Fibroblast of skin of abdomen (primary cell): ENCODE measurements at regions not wholly inside any gene's neighbourhood (a gene's known extent, or its start where the extent isn't known, plus 50 kb on each side); places are given as distances from the start of the nearest gene placed in this dataset.
A peak's percentile ranks its signal among the peaks of the same experiment; 100 is the strongest.

Experiments
- DNase-seq: peaks from one replicate; pipeline ENCODE4 v3.0.0-alpha.2; 2013

DNA sequence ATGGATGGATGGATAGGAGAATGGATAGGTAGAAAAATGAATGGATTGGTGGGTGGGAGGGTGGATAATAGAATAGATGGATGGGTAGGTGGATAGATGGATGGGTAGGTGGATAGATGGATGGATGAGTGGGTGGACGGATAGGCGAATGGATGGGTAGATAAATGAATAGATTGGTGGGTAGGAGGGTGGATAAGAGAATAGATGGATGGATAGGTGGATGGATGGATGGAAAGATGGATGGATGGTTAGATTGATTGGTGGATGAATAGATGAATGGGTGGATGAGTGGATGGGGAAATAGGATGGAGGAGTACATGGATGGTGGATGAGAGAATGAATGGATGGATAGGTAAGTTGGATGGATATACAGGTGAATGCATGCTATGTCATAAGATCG is 110.5 kb downstream of the CEBPB start:
- no peak for DNase-seq

DNA sequence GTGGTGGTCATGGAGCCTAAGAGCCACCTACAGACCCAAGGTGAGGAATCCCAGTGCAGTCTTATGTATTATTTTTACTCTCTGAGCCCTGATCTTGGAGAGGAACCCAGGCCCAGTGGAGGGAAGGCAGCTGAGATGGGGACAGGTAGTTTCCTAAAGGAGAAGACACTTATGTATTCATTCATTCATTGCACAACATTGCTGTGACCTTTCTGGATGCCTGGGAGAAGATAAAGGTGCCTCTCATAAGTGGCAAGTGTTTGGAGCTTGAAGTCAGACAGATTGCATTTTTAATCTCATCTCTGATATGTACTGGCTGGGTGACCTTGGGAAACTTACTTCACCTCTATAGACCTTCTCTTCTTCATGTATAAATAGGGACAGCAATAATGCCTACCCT is 111.1 kb downstream of the CEBPB start:
- DNase-seq = no peak

DNA sequence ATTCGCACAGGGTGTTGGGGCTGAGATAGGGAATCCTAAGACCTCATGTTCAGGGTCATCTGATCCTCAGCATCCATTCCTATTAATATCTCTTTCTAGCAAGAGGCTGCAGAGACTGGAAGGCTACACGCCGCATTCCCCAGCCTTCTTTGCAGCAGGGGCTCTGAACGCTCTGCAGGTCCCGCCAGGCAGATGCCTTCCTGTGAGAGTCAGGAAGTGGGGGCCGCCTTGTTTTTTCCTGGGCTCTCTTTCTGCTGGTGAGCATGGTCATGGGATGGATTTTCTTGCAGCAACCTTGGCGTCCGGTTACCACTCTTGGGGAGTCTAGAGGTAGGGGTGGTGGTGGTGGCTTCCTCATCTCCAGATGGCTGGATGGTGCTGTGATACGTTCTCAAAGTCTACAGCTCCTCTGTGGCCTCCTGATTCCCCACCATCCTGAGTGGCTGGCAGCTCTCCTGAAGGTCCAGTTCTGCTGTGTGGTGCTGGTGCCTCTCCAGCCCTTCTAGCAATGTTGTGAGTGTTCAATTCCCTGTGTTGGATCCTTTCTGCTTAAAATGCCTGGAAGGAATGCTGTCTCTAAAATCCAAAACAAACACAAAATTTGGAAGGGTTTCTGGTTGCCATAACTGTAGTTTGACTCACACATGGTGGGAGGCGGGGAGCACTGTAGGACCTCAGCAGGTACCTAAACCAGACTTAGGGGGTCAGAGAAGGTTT is 111.9 kb downstream of the CEBPB start:
- no peak for DNase-seq

DNA sequence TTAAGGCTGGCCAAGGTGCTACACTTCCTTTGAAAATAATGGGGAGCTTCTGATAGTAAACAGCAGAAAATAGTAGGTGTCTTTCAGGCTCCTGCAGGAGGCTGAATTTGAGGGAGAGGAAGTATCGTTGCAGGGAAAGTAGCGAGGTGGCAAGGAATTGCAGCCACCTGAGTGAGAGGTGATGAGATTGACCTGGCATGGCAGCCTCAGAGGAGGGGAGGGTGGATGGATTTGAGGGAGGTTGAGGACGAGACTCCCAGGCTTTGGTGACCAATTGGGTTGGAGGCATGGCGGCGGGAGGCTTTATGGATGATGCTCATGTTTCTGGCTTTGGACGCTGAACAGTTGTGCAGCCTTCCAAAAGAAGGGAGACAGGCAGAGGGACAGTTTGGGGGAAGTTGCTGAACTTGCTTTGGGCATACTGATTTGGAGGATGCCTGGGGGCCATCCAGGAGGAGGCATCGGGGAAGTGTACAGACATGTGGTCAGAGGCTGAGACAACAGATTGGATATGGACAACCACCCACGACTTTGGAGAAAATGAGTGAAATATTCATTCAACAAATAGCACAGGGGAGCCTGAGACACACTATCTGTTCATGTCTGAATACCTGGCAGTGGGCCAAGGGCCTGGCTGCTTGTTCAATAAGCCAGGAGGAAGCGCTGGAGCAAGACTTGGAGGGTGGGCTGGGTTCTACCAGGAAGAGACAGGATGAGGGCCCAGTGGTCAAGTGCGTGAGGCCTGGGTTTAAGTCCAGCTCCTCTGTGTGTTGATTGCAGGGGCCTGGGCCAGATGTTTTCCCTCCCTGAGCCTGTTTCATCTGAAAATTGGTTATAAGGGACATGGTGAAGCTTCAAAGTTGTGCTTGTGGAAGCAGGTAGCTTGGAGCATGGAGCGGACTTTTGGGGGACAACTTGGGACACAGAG is 113.2 kb downstream of the CEBPB start:
- DNase-seq = peak; percentile 92

DNA sequence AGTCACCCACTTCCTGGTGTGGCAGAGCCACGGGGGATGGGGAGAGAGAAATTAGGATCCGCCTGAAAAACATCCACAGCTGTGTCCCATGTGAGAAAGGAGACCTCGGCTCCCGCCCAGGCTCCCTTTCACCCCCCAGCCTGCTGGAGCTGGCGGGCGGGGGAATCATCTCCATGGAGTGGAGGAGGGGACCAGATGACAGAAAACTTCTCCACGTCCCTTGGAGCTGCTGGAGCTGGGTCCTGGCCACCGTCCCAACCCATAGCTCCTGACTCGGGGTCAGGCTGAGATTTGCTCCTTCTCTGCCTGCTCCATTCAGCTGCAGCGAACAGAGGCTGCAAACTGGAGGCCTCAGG is 113.8 kb downstream of the CEBPB start:
- peak; percentile 97 for DNase-seq

DNA sequence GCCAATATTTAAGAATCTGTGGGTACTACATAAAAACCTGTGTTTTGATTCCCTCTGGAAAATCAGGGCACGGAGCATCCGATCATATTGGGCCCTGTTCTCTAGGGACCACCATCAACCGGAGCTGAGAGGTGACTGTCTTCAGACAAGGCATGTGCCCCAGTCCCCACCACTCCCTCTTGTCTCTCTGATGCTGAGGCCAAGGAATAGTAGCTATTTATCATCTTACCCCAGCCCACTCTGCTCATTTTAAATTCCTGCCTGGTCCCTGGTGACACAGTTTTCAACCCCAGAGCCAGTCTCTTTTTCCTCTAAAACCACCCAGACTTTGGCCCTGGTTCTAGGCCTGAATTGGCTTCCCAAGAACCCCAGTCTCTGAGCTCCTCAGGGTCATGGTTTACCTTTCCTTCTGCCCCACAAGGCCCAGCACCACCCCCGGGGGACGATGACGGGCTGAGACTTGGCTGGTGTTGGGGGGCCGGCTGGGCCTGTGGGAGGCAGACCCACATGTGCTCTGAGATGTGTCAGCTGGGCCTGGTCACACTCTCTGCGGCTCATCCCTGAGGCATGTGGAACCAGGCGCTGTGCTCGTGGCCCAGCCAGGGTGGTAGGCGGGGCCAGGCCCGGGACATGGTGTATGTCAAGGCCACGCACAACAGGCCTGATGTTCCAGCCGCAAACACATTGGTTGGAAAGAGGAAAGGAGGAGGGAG is 114.4 kb downstream of the CEBPB start:
- peak; percentile 97 for DNase-seq

DNA sequence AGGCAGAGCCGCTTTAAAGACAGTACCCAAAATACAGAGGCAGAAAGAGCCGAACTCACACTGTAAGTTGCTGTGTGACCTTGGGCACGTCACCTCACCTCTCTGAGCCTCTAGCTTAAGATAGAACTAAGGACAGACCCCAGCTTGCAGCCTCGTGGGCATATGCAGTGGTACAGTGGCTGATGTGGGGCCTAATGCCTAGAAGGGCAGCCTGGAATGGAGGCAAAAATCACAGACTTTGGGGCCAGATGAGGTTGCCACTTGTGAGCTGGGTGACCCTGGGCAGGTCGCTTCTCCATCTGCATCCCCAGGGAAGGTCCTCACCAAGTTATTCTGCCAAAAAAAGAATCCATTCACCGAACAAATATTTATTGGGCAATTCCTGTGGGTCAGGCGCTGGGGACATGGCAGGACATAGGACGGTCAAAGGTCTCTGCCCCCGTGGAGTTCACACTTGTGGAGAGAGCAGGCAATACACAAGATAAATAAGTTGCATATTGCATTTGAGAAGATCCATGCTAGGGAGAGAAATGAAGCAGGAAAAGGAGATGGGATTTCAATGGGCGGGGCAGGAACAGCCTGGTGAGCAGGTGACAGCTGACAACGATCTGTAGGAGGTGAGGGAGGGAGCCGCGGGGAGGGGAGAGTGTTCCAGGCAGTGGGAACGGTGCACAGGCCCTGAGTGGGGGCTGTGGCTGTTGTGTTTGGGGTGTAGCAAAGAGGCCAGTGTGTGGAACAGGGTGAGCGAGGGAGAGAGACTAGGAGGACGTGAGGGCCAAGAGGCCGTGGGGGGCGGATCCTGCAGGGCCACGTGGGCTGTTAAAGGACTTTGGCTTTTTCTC is 115.2 kb downstream of the CEBPB start:
- DNase-seq = no peak

DNA sequence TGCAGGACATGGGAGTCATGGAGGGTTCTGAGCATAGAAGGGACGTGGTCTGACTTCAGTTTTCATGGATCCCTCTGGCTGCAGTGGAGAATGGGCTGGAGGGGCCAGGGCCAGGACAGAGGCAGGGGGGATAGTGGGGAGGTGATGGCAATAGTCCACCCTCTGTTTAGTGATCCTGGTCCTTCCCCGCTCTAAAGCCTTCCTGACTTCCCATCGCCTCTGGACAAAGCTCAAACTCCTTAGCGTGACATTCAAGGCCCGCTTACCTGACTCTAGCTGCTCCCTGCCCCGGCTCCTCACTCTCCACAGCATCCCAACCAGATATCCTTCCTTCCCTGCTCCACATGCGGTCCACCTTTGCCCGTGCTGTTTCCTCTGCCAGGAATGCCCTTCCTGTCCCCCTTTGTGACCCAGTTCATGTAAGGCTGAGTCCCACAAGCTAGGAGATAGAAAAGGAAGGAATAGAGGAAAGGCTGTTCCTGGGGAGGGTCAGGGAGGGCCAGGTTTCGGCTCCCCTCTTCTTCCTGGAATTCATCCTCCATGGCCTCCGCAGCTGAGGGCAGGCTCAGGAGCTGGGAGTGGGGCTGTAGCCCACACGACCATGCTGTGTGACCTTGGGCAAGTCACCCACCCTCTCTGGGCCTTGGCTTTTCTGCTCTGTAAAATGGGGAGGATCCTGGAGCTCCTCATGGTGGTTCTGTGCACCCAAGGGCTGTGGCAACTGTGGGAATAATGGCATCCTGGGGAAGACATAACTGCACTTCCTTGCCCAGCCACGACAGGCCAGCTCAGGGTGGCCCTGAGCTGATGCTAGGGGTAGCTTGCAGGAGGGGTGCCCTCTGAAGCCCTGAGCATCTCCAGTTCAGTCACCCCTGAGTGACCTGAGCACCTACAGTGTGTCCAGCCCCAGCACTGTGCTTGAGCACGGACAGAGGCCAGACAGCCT is 116.1 kb downstream of the CEBPB start:
- no peak for DNase-seq

DNA sequence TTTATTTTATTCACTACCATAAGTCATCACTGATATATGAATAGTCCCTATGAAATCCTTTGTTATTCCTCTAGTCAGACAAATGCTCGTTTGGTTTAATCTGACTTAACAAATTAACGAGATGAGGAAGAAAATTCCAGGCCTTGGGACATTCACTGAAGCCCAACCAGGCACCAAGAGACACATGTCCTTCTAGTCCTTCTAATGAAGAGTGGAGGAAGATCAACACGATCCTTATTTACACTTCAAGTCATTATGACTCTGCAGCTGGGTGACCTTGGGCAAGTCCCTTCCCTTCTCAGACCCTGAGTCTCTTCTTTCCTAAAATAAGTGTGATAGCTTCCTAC is 117.5 kb downstream of the CEBPB start:
- DNase-seq = no peak

DNA sequence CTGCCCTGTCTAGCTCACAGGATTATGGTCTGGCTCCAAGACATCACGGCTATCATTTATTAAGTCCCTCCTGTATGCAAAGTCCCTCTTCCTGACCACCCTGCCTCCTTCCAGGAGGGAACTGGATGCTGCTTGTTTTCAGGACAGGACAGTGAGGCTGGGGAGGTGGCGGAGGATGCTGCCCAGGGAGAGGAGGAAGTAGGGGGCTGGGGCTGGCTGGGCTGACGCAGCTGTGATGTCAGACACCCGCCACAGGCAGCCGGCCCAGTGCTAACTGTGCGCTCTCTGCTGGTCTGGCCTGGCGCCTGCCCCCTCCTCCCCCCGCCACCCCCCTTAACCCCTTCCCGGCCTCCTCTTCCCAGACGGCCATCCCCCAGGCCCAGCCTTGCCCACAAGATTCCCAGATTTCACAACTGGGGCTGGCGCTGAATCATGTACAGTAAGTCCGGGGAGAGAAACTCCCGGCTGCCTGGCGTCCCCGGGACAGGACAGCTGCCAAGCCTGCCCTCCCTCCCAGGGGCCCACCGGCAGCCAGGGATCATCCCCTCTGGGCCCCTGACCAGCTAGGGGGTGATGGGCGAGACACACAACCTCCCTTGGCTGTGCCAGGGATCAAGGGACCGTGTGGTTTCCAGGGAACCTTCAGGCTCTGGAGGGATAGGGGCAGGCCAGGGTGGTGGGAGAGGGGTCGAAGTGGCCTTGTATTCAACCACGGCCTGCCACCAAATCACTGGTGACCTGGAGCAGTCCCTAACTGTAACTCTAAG is 118.1 kb downstream of the CEBPB start:
- peak; percentile 99 for DNase-seq

DNA sequence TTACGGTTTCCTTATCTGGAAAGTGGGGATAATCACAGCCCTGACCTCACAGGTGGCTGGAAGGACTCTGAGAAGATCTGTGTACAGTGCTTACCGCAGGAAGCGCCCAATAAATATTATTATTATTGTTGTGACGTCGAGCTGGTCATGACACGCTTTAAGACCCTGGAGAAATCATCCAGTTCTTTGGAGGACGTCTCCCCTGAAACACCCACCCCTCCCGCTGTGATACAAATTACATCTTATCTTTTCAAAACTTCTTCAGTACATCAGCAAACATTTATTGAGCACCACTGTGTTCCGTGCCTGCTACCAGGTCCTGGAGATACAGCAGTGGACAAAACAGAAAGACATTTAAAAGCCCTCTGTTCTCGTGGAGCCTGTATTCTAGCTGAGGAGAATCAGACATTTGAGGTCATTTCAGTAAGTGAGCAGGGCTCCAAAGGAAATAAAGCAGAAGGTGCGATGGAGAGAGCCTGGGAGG is 118.7 kb downstream of the CEBPB start:
- DNase-seq = no peak

DNA sequence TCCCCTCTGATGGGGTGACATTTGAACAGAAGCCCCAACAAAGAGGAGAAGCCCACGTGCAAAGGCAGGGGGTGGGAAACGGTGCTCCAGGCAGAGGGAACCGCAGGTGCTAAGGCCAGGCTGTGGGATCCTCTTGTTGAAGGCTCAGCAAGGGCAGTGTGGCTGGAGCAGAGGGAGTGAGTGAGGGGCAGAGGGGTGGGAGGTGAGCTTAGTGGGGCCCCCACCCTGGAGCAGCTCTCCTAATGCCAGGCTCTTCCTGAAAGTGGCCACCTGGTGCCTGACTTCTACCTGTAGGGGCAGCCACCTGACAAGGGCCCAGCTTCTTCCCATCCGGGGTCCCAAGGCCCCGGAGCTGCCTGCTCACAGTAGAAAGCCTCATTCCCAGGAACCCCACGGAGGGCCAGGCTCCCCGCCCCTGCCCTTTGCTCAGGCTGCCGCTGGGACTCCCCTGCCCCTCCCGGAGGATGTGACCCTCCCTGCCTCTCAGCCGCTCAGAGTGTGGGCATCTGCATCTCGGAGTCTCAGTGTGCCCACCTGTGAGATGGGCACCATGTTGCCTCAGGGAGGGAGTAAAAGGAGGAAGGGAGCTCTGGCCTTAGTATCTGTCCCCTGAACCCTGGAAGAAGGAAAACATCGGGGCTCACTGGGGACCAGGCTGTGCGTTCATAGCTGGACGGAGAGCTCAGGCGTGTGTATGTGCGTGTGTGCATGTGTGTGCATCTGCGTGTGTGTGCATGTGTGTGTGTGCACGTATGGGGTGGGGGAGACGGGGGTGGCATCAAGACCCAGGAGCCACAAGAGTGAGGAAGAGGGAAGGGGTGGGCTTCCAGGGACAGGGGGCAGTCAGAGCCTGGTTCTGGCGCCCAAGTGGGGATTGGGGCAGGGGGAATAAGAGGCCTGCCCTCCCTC is 119.4 kb downstream of the CEBPB start:
- no peak for DNase-seq

DNA sequence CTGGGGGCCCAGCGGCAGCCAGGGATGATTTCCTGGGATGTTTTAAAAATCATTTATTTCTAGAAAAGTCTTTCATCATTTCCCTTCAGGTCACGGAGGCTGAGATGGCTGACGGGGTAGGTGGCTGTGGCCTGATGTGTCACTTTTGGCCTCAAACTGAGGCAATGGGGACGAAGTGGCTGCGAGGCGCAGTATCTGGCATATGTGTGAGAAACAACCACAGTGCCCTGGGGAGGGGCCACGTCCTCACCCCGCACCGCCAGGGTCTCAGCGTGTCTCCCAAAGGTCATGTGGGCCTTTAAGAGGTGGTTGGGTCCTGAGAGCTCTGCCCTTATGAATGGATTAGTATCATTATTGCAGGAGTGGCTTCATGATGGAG is 120.0 kb downstream of the CEBPB start:
- no peak for DNase-seq

DNA sequence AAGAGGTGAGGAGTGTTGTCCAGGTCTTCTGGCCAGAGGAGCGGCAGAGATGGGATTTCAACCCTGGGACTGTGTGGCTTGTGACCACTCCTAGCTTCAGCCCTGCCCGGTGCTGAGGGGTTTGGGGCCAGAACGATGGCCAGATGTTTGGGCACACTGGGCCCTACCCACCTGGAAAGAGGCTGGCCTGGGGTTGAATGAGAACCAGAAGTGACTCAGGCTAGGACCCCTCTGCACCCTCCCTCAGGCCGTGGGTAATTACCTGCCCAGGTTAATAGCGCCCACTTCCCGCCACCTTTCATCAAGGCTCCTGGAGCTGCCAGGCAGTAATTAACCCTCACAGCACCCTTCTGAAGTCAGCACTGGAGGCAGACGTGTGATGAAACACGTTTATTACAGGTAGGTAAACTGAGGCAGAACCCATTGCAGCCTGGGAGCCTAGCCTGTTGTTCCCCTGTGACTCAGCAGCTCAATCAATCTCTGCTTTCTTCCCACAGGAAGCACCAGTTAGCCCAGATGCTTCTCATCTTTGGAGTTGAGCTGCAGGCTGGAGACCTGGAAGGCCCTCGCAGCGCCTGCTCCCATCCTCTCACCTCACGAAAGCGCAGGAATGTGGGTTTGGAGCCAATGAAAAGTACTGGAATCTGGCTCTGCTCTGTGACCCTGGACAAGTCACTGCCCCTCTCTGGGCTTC is 120.8 kb downstream of the CEBPB start:
- no peak for DNase-seq

DNA sequence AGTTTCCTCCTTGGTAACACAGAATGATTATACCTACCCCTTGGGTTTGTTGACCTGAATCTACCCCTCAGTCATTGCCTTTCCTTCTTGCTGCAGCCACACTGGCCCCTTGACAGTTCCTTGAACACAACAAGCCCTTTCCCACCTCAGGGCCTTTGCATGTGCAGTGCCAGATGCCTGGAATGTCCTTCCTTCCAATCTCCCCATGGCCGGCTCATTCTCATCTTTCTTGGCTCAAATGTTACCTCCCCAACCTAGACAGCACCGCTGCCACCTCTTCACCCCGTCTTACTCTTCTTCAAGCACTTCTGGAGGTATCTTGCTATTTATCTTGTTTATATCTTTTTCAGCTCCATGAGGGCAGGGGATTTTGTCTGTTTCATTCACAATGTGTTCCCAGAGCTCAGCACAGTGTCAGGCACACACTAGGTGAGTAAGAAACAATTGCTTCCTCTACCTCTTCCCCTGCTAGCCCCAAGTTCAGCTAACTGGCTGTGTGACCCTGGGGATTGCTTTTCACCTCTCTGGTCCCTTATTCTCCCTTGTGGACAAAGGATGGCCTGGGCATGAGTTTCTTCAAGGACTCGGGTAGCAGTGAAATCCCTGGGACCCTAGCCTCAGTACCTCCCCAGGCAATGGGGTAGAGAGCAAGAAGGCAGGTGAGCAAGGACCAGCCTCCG is 121.5 kb downstream of the CEBPB start:
- DNase-seq = no peak

DNA sequence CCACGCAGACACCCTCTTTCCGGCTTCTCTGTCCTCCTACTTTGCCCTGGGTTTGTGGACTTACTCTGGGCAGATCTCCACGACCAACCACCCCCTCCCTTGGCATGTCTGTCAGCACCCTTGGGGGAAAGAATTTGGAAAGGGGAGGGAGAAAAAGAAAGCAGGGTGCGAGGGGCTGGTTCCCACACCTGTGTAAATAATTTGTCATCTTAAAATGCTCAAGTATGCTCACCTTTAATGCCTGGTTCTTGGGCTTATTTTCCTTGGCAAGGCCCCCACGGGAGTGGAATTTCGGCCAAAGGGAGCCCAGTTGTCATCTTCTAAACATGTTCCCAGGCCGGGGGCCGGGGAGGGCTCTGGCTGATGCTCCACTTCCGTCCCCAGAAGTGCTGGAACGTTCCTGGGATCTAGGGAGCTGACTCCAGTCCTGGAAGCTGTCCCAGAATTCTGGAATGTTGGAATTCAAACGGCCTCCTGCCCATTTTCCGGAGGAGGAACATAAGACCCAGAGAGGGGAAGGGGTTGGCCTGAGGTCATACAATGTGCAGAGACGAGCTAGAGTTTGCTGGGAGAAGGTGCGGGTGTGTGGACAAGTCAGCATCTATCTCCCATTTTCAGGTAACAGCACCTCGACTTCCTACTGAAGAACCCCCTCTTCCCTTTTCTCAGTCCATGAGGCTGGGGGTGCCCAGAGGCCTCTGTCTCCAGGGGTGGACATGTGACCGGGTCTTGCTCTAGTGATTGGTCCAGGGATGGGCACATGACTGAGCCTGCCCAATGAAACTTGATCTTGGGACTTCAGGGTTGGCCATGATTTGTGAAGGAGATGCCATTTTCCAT is 122.3 kb downstream of the CEBPB start:
- peak; percentile 92 for DNase-seq

DNA sequence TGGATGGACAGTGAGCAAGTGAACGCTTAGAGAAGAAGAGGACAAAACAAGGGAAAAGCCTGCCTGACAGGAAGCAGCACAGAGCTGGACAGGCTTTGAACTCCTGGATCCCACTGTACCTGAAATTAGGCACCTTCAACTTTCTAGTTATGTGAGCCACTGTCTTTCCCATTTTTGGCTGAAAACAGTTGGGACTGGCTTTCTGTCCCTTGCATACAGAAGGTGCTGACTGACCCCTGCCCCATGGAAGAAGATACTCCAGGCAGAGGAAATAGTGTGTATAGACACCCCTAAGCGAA is 122.8 kb downstream of the CEBPB start:
- no peak for DNase-seq
